ENCODE measurements at regions not wholly inside any gene's neighbourhood (a gene's known extent, or its start where the extent isn't known, plus 50 kb on each side); places are given as distances from the start of the nearest gene placed in this dataset.
A peak's percentile ranks its signal among the peaks of the same experiment; 100 is the strongest.

DNA sequence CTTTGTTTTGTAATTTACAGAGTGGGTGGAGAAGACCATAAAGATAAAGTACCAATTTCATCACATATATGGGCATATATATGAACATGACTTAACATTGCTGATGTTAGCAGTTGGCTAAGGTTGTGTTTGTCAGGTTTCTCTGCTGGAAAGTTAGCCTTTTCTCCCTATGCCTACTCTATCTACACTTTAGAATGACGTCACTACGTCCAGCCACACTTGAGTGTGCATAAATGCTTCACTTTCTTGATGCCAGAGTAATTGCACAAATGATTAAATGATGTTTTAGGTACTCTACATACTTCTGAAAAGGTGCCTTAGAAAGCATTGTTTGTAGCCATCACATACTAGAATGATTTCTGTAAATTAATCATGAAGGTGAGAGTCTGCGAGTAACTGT is 759.2 kb upstream of the MGAT4C start:
- H3K9ac ChIP-seq (replicated peaks; ENCODE audit: extremely low read depth, insufficient read depth, low read length) = no peak overlapping the region
- no TSS peak for BruUV-seq (replicated peaks)
- intact Hi-C loops (cut with micrococcal nuclease) = no loop called here
- no peaks in the 10 kb centered on the region for H3K9me1 ChIP-seq (replicated peaks; ENCODE audit: control insufficient read depth, extremely low read depth, insufficient read depth, low read length)
- H4K20me1 ChIP-seq (replicated peaks; ENCODE audit: control insufficient read depth, extremely low read depth, insufficient read depth, low read length) = no peaks in the 10 kb centered on the region
- FAIRE-seq = peak; percentile 47
- H3K36me3 ChIP-seq (ENCODE audit: control insufficient read depth in 2 of 2, extremely low read depth in 1 of 2, insufficient read depth in 2 of 2, low read length in 2 of 2) = no peaks in the 10 kb centered on the region
- no peaks in the 10 kb centered on the region for H3K79me2 ChIP-seq (ENCODE audit: control insufficient read depth, insufficient read depth, low read length)
- ChIA-PET CTCF (interaction anchor here (1.1 to 1.5 kb wide), 2 partner anchors 10 kb away, joined by 3 read pairs; no protein-coding TSS in a partner anchor), POLR2A (no interaction called here)
- DNase-seq (ENCODE audit: low read depth, low spot score) = no peak
- dilution Hi-C loops (cut with MboI; ENCODE audit: extremely low pct_ligation_motif_present, low sequenced_read_pairs) = no loop called here
- H3K4me1 ChIP-seq (ENCODE audit: control insufficient read depth, extremely low read depth, insufficient read depth, low read length) = no peaks in the 10 kb centered on the region
- H3K4me3 ChIP-seq (replicated peaks in 1 of 3; ENCODE audit: insufficient read depth in 1 of 3, low read depth in 1 of 3, low read length in 3 of 3) = no peak overlapping the region
- H3K27me3 ChIP-seq (ENCODE audit: control insufficient read depth in 2 of 2, insufficient read depth in 2 of 2, low read length in 2 of 2) = no peaks in the 10 kb centered on the region
- H3K4me2 ChIP-seq (ENCODE audit: insufficient read depth, low read length) = no peak overlapping the region
- H3K27ac ChIP-seq (ENCODE audit: insufficient read depth, low read depth, low read length) = no peak overlapping the region
- H3K9me3 ChIP-seq (replicated peaks; ENCODE audit: control insufficient read depth, insufficient read depth, low read length) = no peaks in the 10 kb centered on the region
- H2AFZ ChIP-seq (ENCODE audit: low read depth, low read length) = no peak overlapping the region
- TF ChIP-seq FOS (IDR thresholded peaks at IDR 0.05; ENCODE audit: borderline replicate concordance, insufficient read depth, low read length) (no peak), POLR2AphosphoS5 (IDR thresholded peaks at IDR 0.05; ENCODE audit: insufficient read depth, low read depth, low read length) (no peak), JUN (IDR thresholded peaks at IDR 0.05; ENCODE audit: borderline replicate concordance, insufficient read depth, insufficient read length, low read depth) (no peak), POLR2A (IDR thresholded peaks at IDR 0.05; ENCODE audit: low read depth, low read length) (no peak)

- no peak for TF ChIP-seq POLR2A (IDR thresholded peaks at IDR 0.05; ENCODE audit: low read depth, low read length)
- no peak for TF ChIP-seq GATA2 (IDR thresholded peaks at IDR 0.05; ENCODE audit: insufficient read depth, insufficient read length, low read depth, low read length)
- TF ChIP-seq MYC (IDR thresholded peaks at IDR 0.05; ENCODE audit: low read depth, low read length) = no peak
- TF ChIP-seq EZH2 (IDR thresholded peaks at IDR 0.05; ENCODE audit: borderline replicate concordance, low read depth, low read length, severe bottlenecking) = no peak
- TF ChIP-seq FOS (IDR thresholded peaks at IDR 0.05; ENCODE audit: borderline replicate concordance, insufficient read depth, low read length) = no peak
- TF ChIP-seq JUN (IDR thresholded peaks at IDR 0.05; ENCODE audit: borderline replicate concordance, insufficient read depth, insufficient read length, low read depth) = no peak
- TF ChIP-seq CTCF (IDR thresholded peaks at IDR 0.05; ENCODE audit: extremely low read depth in 1 of 2, insufficient read depth in 1 of 2, low read depth in 1 of 2, low read length in 2 of 2) = no peak
- no peak for TF ChIP-seq POLR2AphosphoS5 (IDR thresholded peaks at IDR 0.05; ENCODE audit: insufficient read depth, low read depth, low read length)
- TF ChIP-seq MAX (IDR thresholded peaks at IDR 0.05; ENCODE audit: insufficient read depth, insufficient read length) = no peak
- Histone ChIP-seq H3K9me1 (replicated peaks; ENCODE audit: control insufficient read depth, extremely low read depth, insufficient read depth, low read length) (no peaks in the 10 kb centered on the region), H3K4me3 (replicated peaks in 1 of 3; ENCODE audit: insufficient read depth in 1 of 3, low read depth in 1 of 3, low read length in 3 of 3) (no peak overlapping the region), H3K4me1 (ENCODE audit: control insufficient read depth, extremely low read depth, insufficient read depth, low read length) (no peaks in the 10 kb centered on the region), H3K9ac (replicated peaks; ENCODE audit: extremely low read depth, insufficient read depth, low read length) (no peak overlapping the region), H3K36me3 (ENCODE audit: control insufficient read depth in 2 of 2, extremely low read depth in 1 of 2, insufficient read depth in 2 of 2, low read length in 2 of 2) (no peaks in the 10 kb centered on the region), H3K4me2 (ENCODE audit: insufficient read depth, low read length) (no peak overlapping the region), H4K20me1 (replicated peaks; ENCODE audit: control insufficient read depth, extremely low read depth, insufficient read depth, low read length) (no peaks in the 10 kb centered on the region), H2AFZ (ENCODE audit: low read depth, low read length) (no peak overlapping the region), H3K27ac (ENCODE audit: insufficient read depth, low read depth, low read length) (no peak overlapping the region), H3K79me2 (ENCODE audit: control insufficient read depth, insufficient read depth, low read length) (no peaks in the 10 kb centered on the region), H3K9me3 (replicated peaks; ENCODE audit: control insufficient read depth, insufficient read depth, low read length) (no peaks in the 10 kb centered on the region), H3K27me3 (ENCODE audit: control insufficient read depth in 2 of 2, insufficient read depth in 2 of 2, low read length in 2 of 2) (no peaks in the 10 kb centered on the region)
- POLR2A ChIA-PET = no interaction called here
- DNase-seq (ENCODE audit: low read depth, low spot score) (no peak), FAIRE-seq (no peak)
- no TSS peak for BruUV-seq (replicated peaks)
- CTCF ChIA-PET = no interaction called here
- dilution Hi-C loops (cut with MboI; ENCODE audit: extremely low pct_ligation_motif_present, low sequenced_read_pairs) = no loop called here
- intact Hi-C loops (cut with micrococcal nuclease) = no loop called here
These were observed 752.7 kb upstream of the MGAT4C start for GRCh38 chr12:87008785-87009384.

Data from endothelial cell of umbilical vein (primary cell).